Tibial artery (tissue), 4 donors: ENCODE measurements at regions not wholly inside any gene's neighbourhood (a gene's known extent, or its start where the extent isn't known, plus 50 kb on each side); places are given as distances from the start of the nearest gene placed in this dataset.

Experiments
- DNase-seq, 2 donors: peaks; one replicate each; pipeline ENCODE4 v3.0.0-alpha.2; 2019
- H3K27ac ChIP-seq, 2 donors: fragments of 200-600 bp; sonication (generic) in 1 of 2; 1 replicate in 1 of 2; 2 replicates in 1 of 2; pipeline ENCODE4 v1.5.1; 2018 to 2019; ENCODE audit warnings: mild to moderate bottlenecking in 1 of 2
- H3K27me3 ChIP-seq, 2 donors: fragments of 200-600 bp; sonication (generic) in 1 of 2; one replicate each; pipeline versions ENCODE4 v1.5.1 to v1.6.0; 2016 to 2019
- H3K36me3 ChIP-seq, 3 donors: fragments of 200-600 bp; sonication (generic) in 2 of 3; one replicate each; pipeline ENCODE4 v1.5.1; 2016 to 2019; ENCODE audit warnings: mild to moderate bottlenecking in 2 of 3
- H3K4me1 ChIP-seq, 4 donors: fragments of 200-600 bp; sonication (generic) in 2 of 4; 1 replicate in 3 of 4; 2 replicates in 1 of 4; pipeline ENCODE4 v1.5.1; 2016 to 2019
- H3K4me3 ChIP-seq, 2 donors: fragments of 200-600 bp; sonication (generic) in 1 of 2; 1 replicate in 1 of 2; 2 replicates in 1 of 2; pipeline ENCODE4 v1.5.1; 2018 to 2019; ENCODE audit warnings: mild to moderate bottlenecking in 2 of 2
- H3K9me3 ChIP-seq, 3 donors: fragments of 200-600 bp; sonication (generic) in 1 of 3; one replicate each; pipeline ENCODE4 v1.5.1; 2016 to 2019
- intact Hi-C: fragments of 100-400 bp; cut with DNase I; formaldehyde crosslinking; loops from one replicate; pipeline ENCODE4 v1.15.0; 2023; ENCODE audit warnings: low total_unique reads
- TF ChIP-seq, protein P1 (sequence below), 2 experiments: fragments of 200-600 bp in 1 of 2; fragments of 450-650 bp in 1 of 2; IDR thresholded peaks; one replicate each; pipeline ENCODE4 v1.5.1; 2017 to 2019; ENCODE audit warnings: antibody characterized with exemption in 2 of 2, mild to moderate bottlenecking in 1 of 2, moderate library complexity in 1 of 2

DNA sequence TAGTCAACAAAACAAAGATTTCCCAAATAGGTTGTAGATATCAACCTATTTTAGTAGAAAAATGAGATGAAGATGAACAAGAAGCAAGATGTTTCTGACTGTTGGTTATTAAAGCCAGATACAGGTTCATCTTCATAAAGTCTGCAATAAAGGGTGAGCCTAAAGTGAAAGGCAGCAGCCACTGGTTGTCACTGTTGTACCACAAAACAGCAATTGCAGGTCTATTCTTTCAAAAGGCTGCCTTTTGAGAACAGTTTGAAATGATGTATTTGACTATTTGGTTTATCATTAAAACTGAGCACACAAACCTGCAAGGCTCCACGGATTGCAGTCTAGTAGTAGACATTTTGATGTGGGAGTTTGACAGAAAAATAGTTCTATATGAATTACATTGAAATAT, 543.4 kb downstream of the GBE1 start:
- H3K27ac ChIP-seq = no peak overlapping the region
- H3K4me3 ChIP-seq = no peak overlapping the region
- H3K36me3 ChIP-seq = no peaks in the 10 kb centered on the region
- DNase-seq = no peak
- intact Hi-C loops = no loop called here
- no peaks in the 10 kb centered on the region for H3K27me3 ChIP-seq
- TF ChIP-seq, protein P1, sequence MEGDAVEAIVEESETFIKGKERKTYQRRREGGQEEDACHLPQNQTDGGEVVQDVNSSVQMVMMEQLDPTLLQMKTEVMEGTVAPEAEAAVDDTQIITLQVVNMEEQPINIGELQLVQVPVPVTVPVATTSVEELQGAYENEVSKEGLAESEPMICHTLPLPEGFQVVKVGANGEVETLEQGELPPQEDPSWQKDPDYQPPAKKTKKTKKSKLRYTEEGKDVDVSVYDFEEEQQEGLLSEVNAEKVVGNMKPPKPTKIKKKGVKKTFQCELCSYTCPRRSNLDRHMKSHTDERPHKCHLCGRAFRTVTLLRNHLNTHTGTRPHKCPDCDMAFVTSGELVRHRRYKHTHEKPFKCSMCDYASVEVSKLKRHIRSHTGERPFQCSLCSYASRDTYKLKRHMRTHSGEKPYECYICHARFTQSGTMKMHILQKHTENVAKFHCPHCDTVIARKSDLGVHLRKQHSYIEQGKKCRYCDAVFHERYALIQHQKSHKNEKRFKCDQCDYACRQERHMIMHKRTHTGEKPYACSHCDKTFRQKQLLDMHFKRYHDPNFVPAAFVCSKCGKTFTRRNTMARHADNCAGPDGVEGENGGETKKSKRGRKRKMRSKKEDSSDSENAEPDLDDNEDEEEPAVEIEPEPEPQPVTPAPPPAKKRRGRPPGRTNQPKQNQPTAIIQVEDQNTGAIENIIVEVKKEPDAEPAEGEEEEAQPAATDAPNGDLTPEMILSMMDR (IDR thresholded peaks at IDR 0.05) = no peak
- no peaks in the 10 kb centered on the region for H3K4me1 ChIP-seq
- H3K9me3 ChIP-seq = no peaks in the 10 kb centered on the region

DNA sequence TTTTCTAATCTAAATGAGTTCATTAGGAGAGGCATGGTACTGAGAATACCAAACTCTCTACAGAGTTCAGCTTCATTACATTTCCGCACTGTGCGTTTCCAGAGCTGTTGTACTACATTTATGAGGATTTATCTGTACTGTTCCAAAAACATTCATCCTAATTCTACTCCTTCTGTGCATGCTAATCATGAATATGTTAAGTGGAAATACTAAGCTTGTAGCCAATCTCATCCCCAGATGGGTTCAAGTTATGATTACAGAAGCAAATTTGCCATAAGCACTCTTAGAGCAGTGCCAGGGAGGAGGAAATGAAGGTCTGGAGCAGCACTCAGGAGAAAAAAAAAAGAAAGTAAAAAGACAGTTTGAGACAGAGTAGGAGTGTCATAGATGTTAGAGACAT, 544.3 kb downstream of the GBE1 start:
- H3K27ac ChIP-seq = no peak overlapping the region
- TF ChIP-seq, protein P1 (IDR thresholded peaks at IDR 0.05) = no peak

DNA sequence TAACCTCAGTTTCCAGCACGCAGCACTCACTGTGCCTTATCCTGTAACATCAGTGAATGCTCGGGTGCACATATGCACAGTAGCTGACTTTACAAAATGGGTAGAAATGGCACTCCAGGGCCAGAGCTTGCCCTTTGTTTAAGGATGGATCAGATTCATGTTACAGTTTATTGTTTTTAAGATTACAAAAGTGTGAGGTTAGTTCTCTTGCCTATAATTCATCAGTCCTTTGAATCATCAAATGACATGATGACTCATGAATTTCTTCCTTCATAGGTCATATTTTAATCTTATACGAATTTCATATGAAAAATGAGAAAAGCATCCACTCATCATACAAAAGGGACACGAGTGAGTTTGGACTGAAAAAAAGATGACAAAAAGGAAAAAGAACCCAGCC, 545.3 kb downstream of the GBE1 start:
- no peaks in the 10 kb centered on the region for H3K36me3 ChIP-seq
- intact Hi-C loops = no loop called here
- TF ChIP-seq, protein P1 (IDR thresholded peaks at IDR 0.05) = no peak
- H3K27me3 ChIP-seq = no peaks in the 10 kb centered on the region
- H3K4me1 ChIP-seq = no peaks in the 10 kb centered on the region
- no peak for DNase-seq
- H3K4me3 ChIP-seq = no peak overlapping the region
- H3K9me3 ChIP-seq = no peaks in the 10 kb centered on the region
- no peak overlapping the region for H3K27ac ChIP-seq

More for the DNA sequence above, 544.3 kb downstream of the GBE1 start:
- no peak for DNase-seq
- Histone ChIP-seq H3K27me3 (no peaks in the 10 kb centered on the region), H3K4me3 (no peak overlapping the region), H3K36me3 (no peaks in the 10 kb centered on the region), H3K9me3 (no peaks in the 10 kb centered on the region), H3K4me1 (no peaks in the 10 kb centered on the region)
- intact Hi-C loops = no loop called here

DNA sequence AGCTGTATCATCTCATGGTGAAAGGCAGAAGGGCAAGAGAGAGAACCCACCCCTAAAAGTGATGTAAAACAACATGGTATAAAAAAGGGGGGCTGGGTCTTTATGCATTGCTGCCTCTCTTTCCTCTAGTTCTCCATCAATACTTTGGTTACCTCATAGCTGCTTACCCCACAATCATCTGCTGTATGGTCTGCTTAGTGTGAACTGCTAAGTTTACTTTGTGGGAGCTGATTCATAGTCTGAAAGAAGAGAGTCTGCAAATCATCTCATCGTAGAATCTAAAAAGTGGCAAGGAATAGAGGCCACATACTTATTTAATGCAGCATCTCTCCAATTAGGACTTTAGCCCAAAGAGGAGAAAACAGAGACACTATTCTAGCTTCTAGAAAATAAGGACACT, 546.8 kb downstream of the GBE1 start:
- no peak for DNase-seq
- TF ChIP-seq, protein P1 (IDR thresholded peaks at IDR 0.05) = no peak
- Histone ChIP-seq H3K4me3 (no peak overlapping the region), H3K27me3 (no peaks in the 10 kb centered on the region), H3K4me1 (no peaks in the 10 kb centered on the region), H3K36me3 (no peaks in the 10 kb centered on the region), H3K9me3 (no peaks in the 10 kb centered on the region), H3K27ac (no peak overlapping the region)
- intact Hi-C loops = no loop called here

DNA sequence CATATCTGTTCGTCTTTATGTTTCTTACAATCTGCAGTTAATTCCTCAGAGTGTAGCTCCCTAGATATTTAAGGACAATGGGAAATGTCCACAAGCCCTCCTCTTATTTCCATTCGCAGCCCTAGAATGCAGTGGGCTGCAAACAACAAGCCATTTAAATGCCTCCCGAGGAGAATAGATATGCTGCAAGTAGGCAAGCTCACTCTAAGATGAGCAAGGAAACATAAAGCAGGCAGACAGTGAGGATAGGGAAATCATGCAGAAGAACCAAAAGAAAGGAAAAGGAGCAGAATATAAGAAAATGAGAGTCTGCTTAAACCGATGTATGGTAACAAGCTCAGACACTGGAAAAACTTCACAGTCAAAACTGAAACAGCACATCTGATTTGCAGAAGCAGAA, 561.9 kb downstream of the GBE1 start:
- no peaks in the 10 kb centered on the region for H3K4me1 ChIP-seq
- H3K27ac ChIP-seq = no peak overlapping the region
- H3K27me3 ChIP-seq = no peaks in the 10 kb centered on the region
- no peak for DNase-seq
- no peaks in the 10 kb centered on the region for H3K9me3 ChIP-seq
- no peak overlapping the region for H3K4me3 ChIP-seq
- no peaks in the 10 kb centered on the region for H3K36me3 ChIP-seq
- TF ChIP-seq, protein P1 (IDR thresholded peaks at IDR 0.05) = no peak
- intact Hi-C loops = no loop called here

DNA sequence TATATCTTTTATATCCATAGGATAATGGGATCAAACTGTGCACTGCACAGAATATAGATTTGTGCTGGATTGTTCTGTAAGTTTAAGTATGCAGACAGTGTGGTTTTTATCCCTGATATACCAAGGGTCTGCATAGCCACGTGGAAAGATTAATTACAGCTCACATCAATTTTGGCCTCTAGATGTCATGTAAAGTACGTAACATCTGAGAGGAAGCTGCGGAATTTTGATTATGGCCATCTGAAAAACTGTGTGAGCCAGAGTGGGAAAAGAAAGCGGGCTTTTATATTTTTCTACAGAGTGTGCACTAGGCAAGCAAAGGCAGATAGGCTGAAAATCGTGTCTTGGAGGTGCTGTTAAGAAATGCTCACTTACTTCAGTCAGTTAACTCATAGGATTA, 562.7 kb downstream of the GBE1 start:
- no peaks in the 10 kb centered on the region for H3K36me3 ChIP-seq
- H3K4me3 ChIP-seq = no peak overlapping the region
- intact Hi-C loops = no loop called here
- H3K4me1 ChIP-seq = no peaks in the 10 kb centered on the region
- TF ChIP-seq, protein P1 (IDR thresholded peaks at IDR 0.05) = no peak
- no peaks in the 10 kb centered on the region for H3K9me3 ChIP-seq
- H3K27ac ChIP-seq = no peak overlapping the region
- DNase-seq = no peak
- H3K27me3 ChIP-seq = no peaks in the 10 kb centered on the region
